ENCODE measurements at regions not wholly inside any gene's neighbourhood (a gene's known extent, or its start where the extent isn't known, plus 50 kb on each side); places are given as distances from the start of the nearest gene placed in this dataset.
A peak's percentile ranks its signal among the peaks of the same experiment; 100 is the strongest.

DNA sequence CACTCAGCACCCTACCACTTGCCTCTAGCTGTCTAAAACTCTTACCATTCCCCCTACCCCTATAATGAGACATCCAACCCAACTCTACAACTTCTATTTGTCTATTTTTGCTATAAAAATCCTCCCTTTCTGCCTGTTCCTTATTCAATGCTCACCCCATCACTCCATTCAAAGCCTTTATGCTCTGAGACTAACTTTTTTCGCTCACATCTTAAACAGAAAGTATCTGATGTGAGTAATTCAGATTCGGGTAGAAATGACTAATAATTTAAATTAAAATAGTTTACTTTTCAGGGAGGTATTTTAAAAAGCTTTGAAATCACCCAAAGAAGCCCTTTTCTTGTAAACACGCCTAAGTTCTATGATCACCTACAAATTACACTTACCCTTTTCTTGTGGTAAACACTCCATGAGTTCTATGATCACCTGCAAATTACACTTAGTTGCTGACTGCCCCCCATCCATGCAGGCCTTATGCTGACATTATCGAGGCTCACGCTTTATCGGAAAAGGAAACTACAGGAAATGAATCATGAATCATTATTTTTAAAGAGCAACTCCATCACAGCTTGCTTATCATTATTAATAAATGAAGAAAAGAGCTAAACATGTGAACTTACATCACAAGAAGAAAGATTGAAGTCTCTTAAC lies 168.7 kb upstream of the PPP1R2C start:
- DNase-seq, result no peak

DNA sequence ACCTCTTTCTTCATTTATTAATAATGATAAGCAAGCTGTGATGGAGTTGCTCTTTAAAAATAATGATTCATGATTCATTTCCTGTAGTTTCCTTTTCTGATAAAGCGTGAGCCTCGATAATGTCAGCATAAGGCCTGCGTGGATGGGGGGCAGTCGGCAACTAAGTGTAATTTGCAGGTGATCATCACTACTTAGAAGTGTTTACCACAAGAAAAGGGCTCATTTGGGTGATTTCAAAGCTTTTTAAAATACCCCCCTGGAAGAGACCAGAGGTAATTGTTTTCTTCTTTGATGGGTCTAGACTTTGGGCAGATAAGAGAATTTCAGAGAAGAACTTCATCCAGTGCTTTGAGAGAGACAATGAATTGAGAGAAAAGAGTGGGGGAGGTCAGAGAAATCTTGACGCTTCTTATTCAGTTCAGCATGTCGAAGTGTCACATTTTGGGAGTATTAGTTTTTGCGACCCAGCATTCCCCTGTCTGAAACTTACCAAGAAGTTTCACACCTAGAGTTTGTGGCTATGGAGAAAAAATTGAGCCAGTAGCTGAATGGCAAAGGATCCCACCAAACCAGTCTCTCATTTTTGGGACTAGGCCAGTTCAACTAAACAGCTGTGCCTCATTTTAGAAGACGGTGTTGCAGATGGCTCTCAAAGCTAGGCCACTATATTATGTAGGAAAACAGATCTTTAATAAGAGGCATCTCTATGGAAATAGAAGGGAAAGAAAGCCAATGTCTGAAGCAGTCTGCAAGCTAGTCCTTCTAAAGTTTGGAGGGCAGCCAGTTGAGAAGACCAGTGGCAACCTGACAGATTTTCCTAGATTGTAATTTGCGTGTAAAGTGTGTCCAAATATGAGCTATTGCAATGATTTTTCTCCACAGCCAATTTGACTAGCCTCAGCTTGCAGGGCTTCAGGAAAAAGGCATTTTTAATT lies 171.0 kb upstream of the PPP1R2C start:
- no peak for DNase-seq

DNA sequence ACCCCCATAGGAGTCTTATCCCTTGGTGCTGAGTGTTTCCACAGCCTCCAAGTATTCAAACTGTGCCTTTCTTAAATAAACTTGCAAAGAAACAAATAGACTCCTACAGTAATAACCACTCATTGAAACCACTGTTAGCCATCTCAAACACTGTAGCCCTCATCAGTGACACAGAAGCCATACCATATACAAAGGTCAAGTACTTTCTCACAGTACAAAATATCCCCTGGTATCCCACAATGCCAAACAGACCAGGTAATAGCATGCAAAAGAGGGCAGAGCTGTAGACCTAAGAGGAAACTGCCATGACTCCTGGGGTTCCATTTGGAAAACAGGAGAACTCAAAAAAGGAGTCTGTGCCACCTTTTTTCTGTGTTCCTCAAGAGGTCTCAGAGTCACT lies 173.8 kb upstream of the PPP1R2C start:
- DNase-seq, result no peak

DNA sequence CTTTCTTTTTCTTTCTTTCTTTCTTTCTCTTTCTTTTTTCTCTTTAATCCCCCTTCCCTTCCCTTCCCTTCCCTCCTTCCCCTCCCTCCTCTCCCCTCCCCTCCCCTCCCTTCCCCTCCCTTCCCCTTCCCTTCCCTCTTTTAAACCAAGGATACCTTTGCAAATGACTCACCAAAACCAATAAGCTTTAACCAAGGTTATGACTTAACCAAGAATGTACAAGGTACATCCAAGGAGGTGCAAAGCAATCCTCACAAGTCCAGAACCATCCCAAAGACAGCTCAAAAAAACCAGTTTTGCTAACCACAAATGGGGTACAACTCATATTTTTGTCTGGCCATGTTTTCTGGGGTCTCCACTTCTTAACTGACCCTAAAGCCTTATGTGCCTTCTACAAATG lies 174.7 kb upstream of the PPP1R2C start:
- DNase-seq, result no peak

DNA sequence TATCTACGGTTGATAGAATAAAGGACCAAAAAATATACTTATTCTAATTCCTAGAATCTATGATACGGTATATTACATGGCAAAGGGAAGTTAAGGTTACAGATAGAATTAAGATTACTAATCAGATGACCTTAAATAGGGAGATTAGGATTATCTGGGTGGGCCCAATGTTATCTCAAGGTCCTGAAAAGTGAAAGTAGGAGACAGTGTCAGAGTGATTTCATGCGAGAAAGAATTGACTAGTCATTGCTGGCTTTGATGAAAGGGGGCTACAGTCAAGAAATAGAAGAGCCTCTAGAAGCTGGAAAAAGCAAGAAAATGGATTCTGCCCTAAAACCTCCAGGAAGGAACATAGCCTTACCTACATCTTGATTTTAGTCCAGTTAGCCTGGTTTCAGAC lies 176.9 kb upstream of the PPP1R2C start:
- no peak for DNase-seq

DNA sequence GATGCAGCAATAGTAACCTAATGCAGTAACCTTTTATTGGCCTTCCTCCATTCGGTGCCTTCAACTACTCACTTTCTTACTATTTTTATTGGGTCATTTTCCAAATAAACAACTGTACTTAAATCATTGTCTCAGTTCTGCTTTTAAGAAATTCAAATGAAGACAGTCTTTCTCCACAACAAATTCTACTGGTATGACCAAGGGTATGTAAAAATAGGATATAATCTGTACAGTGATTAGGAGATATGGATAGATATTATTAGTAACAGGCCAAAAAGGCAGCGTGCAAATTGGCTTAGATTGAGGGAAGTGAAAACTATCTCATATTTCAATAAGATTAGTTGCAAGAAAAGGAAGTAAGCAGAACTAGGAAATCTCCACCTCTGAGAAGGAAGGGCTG lies 177.4 kb upstream of the PPP1R2C start:
- DNase-seq, result no peak

DNA sequence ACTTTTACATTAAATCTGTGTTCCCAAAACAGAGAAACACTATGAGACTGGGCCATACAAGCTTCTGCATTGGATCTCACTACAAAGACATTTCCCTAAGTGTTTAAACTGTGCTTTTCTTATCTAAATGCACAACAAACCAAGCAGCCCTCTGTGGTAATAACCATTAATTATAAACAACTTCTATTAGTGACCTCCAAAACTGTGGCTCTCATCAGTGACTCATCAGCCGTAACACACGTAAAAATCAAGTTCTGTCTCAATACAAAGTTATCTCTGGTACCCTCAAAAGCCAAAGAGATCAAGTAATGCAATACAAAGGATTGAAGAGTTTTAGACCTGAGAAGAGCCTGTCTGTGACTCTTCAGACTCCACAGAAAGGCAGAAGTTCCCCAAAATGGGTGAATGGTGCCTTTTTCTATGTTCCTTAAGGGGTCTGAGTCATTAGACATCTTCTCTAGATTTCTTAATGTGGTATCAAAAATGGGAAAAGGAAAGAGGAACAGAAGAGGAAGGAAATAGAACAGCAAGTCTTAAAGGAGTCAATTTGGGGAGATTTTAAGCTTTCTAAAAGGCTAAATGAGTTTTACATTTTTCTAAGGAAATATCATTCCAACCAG lies 189.8 kb upstream of the PPP1R2C start:
- DNase-seq, result no peak

DNA sequence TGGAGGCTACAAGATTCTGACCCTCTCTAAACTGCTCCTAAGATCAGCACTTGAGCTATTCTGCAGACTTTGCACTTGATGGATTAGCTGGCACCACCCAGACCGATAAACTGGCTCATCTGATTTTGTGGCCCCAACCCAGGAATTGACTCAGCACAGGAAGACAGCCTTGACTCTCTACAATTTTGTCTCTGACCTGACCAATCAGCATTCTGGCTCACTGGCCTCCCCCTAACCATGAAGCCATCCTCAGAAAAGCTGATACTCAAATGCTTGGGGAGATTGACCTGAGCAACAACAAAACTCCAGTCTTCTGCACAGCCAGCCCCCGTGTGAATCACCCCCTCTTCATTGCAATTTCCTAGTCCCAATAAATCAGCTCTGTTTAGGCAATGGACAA lies 195.4 kb upstream of the PPP1R2C start:
- DNase-seq, result peak; percentile 24

DNA sequence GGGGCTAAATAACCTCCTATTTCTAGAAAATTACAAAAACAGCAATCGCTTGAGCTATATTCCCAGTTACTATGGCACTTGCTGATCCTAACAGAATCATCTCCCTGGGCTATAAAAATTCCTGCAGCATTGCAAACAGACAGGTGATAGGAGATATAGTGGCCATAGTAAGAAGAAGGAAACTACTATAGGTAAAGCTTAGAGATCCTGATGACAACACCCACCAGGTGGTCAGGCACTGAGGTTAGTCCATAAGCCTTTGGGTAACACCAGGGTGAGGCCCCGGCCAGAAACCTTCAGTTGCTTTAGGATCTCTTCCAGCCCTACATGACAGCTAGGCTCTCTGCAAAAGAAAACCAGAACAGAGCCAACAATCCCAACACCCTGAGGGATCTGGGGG lies 197.9 kb upstream of the PPP1R2C start:
- DNase-seq, result no peak

DNA sequence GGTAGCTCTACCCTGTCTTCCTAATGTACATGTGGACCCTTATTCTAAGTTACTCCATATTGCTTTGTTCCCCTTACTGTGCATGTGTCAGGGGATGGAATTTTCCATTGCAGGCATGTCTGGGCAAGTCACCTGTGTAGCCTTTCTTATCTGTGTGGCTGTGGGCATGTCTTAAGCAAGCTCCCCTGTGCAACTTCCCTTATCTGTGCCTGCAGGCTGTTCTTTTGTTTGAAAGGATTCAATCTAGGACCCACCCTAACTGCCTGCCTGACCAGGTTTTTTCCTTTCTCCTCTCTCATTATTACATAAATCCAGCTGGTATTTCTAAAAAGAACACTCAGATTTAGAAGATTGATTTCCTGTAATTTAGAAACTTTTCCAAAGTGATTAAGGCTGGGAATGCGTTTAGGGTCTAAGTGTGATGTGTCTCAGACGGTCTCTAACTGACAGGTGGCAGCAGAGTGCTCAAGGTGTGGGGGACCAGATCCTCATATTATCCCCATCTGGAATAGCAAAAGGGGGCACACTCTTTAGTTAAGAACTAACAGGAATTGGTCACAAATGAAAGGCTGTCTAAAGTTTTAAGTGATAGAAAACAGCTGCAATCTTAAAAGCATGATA lies 198.9 kb upstream of the PPP1R2C start:
- DNase-seq, result peak; percentile 75

DNA sequence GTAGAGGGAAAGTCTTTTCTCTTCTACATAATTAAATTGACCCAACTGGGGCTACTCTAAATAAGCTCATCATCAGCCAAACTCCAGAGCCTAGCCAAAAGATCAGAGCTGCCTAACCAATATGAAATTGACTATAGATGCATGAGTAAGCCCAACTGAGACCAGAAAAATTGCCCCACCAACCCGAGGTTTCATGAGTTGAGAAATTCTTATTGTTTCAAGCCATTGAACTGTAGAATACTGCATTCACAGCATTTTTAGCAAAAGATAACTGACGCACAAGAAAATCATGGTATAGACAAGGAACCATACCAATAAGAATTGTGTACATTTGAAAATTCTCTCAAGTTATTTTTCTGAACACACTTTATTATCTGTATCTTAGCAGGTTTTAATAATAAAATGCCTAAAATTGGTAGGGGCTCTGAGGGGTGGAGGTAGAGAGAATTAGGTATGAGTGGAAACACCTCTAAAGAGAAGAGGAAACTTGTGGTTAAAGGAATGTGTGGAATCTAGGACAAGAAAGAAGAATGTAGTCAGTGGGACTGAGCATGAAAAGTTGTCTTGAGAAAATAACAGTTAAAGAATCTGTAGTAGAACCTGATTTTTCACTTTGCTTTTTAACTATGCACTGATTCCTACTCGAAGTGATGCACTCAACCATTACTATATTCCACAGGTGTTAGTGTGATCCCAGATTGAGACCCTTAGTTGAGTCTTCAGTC lies 200.9 kb upstream of the PPP1R2C start:
- DNase-seq, result peak; percentile 22

DNA sequence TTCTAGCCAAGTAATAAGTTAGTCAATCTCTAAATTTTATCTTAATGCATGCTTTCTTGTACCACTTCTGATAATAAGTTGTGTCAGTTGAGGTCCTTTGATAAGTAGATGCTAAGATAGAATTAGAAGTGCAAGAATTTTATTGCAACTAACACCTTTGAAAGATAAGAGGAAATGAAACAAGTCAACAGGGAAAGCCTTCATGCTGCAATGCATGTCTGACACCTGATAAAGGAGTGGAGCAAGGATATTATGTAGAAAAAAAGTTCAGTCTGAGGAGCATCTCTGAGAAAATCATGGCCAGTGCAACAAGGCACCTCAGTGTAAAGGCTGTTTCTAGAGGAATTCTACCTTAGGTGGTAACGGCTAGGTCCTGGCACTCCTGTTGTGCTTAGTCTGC lies 210.7 kb upstream of the PPP1R2C start:
- no peak for DNase-seq

DNA sequence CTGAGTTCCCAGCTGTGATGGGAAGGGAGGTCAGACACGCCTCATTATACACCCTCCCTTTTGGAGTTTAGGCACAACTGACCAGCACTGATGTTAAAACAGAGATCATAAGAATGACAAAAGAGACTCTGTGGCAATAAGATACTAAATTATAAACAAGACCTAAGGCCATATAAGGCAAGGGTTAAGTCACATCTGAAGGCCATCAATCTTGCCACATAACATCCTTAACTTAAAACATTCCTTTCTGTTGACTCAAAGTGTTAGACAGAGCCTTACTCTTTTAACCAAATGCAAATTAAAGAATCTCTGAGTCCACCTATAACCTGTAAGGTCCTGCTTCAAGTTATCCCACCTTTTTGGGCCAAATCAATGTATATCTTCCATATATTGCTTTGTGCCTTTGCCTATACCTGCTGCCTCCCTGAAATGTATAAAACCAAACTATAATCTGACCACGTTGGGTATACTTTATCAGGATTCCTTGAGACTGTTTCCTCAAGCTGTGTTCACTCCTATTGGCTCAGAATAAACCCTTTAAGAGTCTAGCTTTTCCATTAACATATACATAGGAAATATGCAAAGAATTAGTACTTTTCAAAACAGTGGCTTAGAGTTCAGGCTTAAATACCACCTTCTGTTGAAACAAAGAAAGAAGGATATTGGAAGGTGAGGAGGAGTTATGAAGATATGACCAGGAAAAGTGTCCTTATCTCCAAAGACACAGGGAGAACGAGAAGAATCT lies 214.4 kb upstream of the PPP1R2C start:
- DNase-seq, result peak; percentile 43

DNA sequence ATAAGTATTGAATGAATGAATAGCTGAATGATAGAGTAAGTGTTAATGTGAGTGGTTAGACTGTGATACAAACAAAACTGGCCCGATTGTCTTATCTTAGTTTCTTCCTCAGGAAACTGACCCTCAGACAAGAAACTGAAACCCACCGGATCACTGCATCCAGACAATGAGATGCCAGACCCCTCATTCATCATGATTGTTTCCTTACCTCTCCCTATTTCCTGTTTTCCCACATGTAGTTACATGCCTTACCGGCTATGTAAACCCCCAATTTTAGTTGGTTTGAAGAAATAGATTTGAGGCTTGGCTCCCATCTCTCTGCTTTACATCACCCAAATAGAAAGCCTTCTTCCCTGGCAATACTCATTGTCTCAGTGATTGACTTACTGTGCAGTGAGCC lies 218.9 kb upstream of the PPP1R2C start:
- no peak for DNase-seq

DNA sequence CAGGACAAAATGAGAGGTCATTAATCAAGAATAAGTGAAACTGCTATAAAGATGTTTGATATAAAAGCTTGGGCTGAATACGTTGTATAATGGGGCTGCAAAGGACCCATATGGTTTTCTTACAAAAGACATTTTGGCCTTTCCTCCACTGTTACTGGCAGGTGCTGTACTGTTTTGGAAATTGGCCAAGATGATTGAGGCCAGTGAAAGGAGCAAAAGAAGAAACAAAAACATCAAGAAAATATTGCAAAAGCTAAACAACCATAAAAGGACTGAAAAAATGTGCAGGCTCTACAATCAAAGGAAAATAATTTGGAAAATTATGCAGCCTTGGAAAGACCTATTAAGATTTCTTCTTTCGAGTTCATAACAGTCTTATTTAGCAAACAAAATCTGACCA lies 222.2 kb upstream of the PPP1R2C start:
- DNase-seq, result no peak

DNA sequence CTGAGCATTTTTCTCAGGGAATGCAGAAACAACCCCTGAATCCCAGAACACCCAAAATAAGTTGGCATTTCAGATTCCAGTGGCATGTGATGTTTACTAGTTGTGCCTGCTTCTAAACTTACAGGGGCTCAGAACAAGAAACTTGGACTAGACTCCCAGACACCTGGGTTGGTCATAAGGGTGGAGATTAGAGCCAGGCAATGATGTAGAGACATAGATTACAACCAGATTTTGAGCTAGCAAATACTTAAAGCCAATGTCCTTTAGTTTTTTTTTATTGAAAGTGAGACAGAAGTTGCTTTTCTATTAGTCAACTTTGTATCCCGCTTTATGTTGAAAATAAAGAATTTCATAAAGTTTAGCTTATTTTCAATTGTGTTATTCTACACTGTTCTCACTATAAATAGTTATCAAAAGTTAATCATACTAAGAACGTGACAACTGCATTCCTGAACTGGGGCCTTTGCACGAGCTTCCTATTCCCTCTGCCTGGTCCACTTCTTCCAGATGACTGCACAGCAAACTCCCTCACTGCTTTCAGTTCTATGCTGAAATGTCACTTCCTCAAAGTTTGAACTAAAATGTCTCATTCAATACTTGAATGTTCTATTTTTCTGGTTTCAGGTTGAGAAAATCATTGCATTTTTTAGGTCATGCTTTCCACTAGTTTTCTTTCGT lies 224.7 kb upstream of the PPP1R2C start:
- no peak for DNase-seq

DNA sequence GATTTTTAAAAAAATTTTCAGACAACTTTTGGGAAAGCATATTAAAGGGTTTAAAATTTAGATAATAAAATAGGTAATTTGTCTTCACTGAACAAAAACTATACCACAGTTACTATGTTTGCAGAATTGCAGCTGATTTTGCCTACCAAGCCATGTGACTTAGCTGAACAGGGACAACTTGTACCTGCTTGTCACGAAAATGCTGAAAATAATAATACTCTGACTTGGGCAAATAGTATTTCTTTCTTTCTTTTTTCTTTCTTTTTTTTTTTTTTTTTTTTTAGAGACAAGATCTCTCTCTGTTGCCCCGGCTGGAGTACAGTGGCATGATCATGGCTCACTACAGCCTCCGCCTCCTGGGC lies 225.2 kb upstream of the PPP1R2C start:
- DNase-seq, result no peak

DNA sequence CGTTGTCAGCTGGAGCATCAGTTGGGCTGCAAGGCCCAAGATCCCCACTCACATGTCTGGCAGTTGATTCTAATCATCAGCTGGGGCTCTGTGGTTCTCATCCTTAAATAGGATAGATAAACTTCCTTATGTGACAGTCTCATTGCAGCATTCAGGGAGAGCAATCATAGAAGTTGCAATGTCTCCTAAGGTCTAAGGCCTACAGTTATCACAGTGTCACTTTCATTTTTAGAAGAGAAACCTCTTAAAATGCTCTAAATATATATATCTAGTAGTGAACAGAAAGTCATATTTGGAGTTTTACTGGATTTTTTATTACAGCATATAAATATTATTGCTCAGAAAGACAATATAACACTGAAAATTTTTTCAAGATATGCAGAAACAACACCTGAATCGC lies 226.0 kb upstream of the PPP1R2C start:
- DNase-seq, result no peak

DNA sequence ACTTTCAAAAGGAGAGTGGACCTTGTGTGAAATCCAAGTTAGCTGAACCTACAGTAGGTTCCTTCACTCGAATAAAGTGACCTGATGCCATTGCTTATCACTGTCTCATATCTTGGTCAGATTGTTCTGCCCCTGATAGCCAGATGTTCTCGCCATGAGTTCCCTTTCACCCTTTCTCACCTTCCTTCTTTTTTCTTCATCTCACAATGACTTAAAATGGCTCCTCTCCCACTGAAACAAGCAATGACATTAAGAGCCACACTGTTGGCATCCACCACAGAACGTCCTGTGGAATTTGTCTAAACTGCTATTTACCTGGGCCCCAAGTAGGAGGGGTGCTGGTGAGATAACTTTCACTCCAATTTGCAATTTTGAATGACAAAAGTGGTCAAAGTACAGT lies 227.6 kb upstream of the PPP1R2C start:
- no peak for DNase-seq

DNA sequence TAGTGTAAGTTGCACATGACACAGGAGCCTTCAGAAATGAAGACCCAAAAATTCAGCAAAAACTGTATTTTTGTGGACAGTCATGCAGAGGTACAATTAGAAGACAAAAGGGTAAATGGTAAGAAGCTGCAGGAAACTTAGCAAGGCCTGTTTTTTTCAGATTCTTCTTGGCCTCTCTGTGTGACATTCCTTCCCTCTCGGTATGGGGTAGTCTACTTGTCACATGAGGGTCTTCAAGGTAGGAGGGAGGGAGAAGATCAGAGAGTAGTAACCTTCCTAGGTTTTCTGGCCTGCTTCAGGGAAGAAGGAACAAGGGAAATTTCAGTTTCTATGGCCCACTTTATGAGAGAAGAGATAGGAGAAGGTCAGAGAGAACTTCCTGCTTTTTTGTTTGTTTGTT lies 230.4 kb upstream of the PPP1R2C start:
- DNase-seq, result no peak

DNA sequence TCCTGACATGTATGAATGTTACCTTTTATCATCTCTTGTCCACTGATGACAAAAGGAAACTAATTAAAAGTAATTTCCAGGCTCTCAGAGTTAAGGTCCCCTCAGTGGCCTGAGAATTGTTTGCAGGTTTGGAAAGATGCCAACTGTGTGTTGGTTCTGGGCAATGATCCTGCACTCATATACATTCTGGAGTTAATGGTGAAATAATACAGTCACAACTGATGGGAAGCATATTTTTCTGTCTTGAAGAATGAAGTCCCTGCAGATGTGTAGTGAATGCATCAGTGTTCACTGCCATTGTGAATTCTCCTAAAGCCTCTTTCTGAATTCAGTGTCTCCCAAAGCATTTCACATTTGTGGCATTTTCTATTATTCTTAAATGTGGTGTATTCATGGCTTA lies 238.1 kb upstream of the PPP1R2C start:
- no peak for DNase-seq

DNA sequence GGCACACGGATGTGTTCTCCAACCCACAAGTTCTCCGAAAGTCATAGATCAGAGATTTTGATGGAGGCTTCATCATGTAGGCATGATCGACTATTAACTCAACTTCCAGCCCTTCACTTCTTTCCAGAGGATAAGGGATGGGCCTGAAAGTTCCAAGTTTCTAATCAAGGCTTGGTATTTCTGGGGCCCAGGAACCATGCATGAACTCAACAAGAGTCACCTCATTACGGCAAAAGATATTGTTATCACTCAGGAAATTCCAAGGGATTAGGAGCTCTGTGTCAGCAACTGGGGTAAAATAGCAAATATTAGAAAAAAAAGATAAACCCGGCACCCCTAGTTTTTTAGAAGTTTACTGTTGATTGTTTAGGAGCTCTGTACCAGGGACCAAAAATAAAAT lies 240.1 kb upstream of the PPP1R2C start:
- peak; percentile 73 for DNase-seq

Measured in NCI-H226 (cell line).